Sigmoid colon (tissue), 4 donors: ENCODE measurements at regions not wholly inside any gene's neighbourhood (a gene's known extent, or its start where the extent isn't known, plus 50 kb on each side); places are given as distances from the start of the nearest gene placed in this dataset.

Source experiments
- CTCF ChIP-seq, 4 experiments: fragments of 450-650 bp in 3 of 4; fragments of 200-600 bp in 1 of 4; IDR thresholded peaks; one replicate each; pipeline ENCODE4 v1.5.1; 2016 to 2019; ENCODE audit warnings: antibody characterized with exemption in 4 of 4, mild to moderate bottlenecking in 3 of 4, moderate library complexity in 2 of 4
- EP300 ChIP-seq, 4 donors: sonication (generic); formaldehyde crosslinking; IDR thresholded peaks; one replicate each; pipeline ENCODE4 v1.6.1; 2017; ENCODE audit warnings: antibody characterized with exemption in 4 of 4
- POLR2A ChIP-seq, 2 donors: fragments of 450-650 bp; IDR thresholded peaks; one replicate each; pipeline ENCODE4 v1.6.1; 2016; ENCODE audit warnings: antibody characterized with exemption in 2 of 2, mild to moderate bottlenecking in 2 of 2, moderate library complexity in 2 of 2
- POLR2AphosphoS5 ChIP-seq, 4 donors: sonication (generic); formaldehyde crosslinking; IDR thresholded peaks; one replicate each; pipeline ENCODE4 v1.6.1; 2017; ENCODE audit warnings: antibody characterized with exemption in 4 of 4

GRCh38 chr11:70918242-70918641 lies 334.1 kb downstream of the SHANK2 start:
- TF ChIP-seq POLR2A (IDR thresholded peaks at IDR 0.05) (no peak), CTCF (IDR thresholded peaks at IDR 0.05) (no peak), POLR2AphosphoS5 (IDR thresholded peaks at IDR 0.05) (no peak), EP300 (IDR thresholded peaks at IDR 0.05) (no peak)
